Activated CD4-positive, alpha-beta T cell treated with anti-CD3 and anti-CD28 coated beads, Interleukin-2, amount 50 U/mL, for 16 hours (primary cell): ENCODE measurements at regions not wholly inside any gene's neighbourhood (a gene's known extent, or its start where the extent isn't known, plus 50 kb on each side); places are given as distances from the start of the nearest gene placed in this dataset.

ENCODE experiments used
- DNase-seq: peaks from one replicate; pipeline ENCODE4 v3.0.0-alpha.2; 2020

DNA sequence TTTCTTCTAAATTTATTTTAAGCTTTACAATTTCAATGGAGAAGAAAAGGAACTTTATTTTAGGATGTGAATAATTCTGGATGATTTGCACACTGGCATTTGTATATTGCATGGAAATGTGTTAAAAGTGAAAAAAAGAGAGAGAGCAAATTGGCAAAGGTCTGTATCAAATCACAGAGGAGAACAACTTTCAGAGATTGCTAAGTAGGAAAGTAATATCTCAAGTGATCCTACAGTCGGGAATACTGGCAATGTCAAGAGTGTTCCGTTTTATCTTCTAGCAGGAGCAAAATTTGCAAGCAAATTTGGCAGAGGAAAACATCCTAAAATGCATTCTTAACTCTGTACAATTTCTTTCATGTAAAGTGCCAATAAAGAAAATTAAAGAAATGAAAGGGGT lies 97.1 kb upstream of the TMC3 start:
- no peak for DNase-seq

- no peak for DNase-seq
These were observed 95.1 kb upstream of the TMC3 start for GRCh38 chr15:81469154-81469553.

DNA sequence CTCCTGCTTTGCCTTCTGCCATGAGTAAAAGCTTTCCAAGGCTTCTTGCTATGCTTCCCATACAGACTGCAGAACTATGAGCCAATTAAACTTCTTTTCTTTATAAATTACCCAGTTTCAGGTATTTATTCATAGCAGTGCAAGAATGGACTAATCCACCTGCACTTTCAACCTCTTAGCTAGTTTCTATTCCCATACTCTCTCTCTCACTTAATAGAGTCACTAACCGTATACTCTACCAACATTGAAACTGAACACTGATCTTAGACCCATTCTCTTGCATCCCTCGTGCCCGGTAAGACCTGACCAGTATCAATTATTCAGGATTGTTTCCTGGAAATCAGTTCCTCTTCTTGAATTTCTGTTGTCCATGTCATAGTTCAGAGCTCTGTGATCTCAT lies 92.7 kb upstream of the TMC3 start:
- DNase-seq: no peak

- DNase-seq: no peak
These were observed 80.0 kb upstream of the TMC3 start for GRCh38 chr15:81454024-81454423.

- no peak for DNase-seq
These were observed 76.7 kb upstream of the TMC3 start for GRCh38 chr15:81450721-81451120.

GRCh38 chr15:81449836-81450474 lies 75.9 kb upstream of the TMC3 start:
- no peak for DNase-seq

DNA sequence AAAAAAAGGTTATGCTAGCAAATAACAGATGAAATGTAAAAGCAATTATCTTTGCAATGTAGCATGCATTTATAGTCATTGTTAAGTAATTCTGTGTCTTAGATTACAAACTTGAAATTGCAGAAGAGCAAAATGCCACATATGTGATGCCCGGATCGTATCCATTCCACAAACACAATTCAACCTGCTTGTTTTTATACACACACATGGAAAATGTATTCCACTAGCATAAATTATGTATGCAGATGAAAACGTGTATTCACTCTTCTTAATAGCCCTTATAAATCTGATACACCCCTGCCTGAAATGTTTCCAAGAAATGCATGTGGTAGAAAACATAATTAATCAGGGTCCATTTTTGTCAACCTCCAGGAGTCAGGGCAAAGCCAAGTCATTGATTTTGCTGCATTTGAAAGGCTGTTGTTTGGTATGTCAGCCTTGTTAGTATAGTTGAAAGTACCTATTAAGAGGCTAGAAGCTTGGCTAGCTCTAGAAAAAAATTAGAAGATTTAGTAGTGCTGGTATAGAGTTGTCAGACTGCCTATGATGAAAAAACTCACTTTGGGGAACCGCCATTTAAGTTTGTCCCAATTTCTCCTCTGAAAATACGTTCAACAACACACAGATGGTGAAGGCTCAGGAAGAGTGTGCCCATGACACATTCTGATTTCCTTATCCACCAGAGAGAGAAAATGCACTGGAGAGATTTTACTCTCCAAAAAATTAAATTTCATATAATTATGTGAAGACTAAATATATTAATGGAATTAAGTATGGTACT lies 69.2 kb upstream of the TMC3 start:
- DNase-seq: no peak

- no peak for DNase-seq
These were observed 68.4 kb upstream of the TMC3 start for GRCh38 chr15:81442454-81442853.

- no peak for DNase-seq
These were observed 60.8 kb upstream of the TMC3 start for GRCh38 chr15:81434851-81435250.

DNA sequence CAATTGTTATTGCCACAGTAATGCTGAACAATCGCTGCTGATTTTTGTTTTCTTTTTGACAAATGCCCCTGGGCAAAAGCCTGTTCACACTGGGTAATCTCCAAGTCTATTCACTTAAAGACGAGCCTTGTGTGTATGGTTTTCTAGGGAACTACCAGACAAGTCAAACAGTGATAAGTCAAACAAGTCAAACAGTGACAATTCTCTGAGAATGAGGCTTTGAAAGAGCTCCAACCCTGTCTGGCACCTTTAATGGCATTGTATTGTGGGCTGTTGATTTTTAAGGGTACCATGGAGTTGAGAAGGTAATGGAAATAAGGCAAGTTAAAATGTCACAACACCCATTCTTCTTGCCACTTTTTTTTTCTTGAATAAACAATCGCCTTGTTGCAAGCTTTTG lies 59.4 kb upstream of the TMC3 start:
- no peak for DNase-seq

GRCh38 chr15:81432179-81432578 lies 58.2 kb upstream of the TMC3 start:
- DNase-seq: no peak

GRCh38 chr15:81427176-81427575 lies 53.2 kb upstream of the TMC3 start:
- DNase-seq: no peak

DNA sequence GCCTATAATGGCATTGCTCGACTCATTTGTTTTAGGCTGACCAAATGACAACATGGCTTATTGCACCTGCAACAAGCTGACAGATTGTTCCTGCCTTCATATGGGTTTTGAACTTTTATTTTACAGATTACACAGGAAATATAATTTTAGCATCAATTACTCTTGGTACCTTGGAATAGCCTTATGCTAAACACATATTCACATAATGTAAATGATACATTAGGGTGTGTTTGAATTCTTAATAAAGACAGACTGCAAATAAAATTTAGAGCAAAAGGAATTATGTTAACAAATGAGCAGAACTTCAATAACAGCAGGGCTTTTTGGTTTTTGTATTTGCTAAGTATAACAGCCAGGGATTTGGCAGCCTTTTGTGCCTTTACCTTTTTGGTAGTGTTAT lies 51.9 kb upstream of the TMC3 start:
- no peak for DNase-seq
